H1 (cell line): ENCODE measurements at regions not wholly inside any gene's neighbourhood (a gene's known extent, or its start where the extent isn't known, plus 50 kb on each side); places are given as distances from the start of the nearest gene placed in this dataset.

Experiments
- CTCF ChIA-PET: fragments of 300-600 bp; sonication (Branson Sonifier 250); formaldehyde crosslinking; loops from one replicate; lab custom pipeline; 2021; ENCODE audit not compliant: partially characterized antibody; lab: Charles Lee
- POLR2A ChIA-PET: fragments of 300-600 bp; sonication (Branson Sonifier 250); formaldehyde crosslinking; loops from one replicate; lab custom pipeline; 2021; ENCODE audit warnings: inconsistent platforms; ENCODE audit not compliant: partially characterized antibody; lab: Charles Lee
- DNase-seq, 2 experiments: peaks; one replicate each; pipeline versions ENCODE4 v3.0.0 to v3.0.0-alpha.2; 2010 to 2022; ENCODE audit warnings: low spot score in 2 of 2, low read depth in 1 of 2, mixed read lengths in 1 of 2
- FAIRE-seq: peaks from 2 replicates; lab custom pipeline; 2011; peaks lifted over from hg19 to GRCh38; lab: Jason Lieb, UNC
- H2AFZ ChIP-seq: 2 replicates; pipeline ENCODE4 v1.8.1; 2012; ENCODE audit warnings: low read length, inconsistent platforms
- H2AK5ac ChIP-seq: 2 replicates; pipeline ENCODE4 v1.6.1; 2013; ENCODE audit warnings: low read depth, low read length
- H2BK120ac ChIP-seq: replicated peaks from 2 replicates; pipeline ENCODE3; 2013; ENCODE audit warnings: low read depth, low read length, inconsistent platforms
- H2BK12ac ChIP-seq: 2 replicates; pipeline ENCODE4 v1.6.1; 2013; ENCODE audit warnings: low read depth, low read length
- H2BK15ac ChIP-seq: 2 replicates; pipeline ENCODE4 v1.6.1; 2013; ENCODE audit warnings: low read length
- H2BK20ac ChIP-seq: 2 replicates; pipeline ENCODE4 v1.6.1; 2013; ENCODE audit warnings: low read length
- H2BK5ac ChIP-seq: 2 replicates; pipeline ENCODE4 v1.6.1; 2013; ENCODE audit warnings: low read depth, low read length
- H3K14ac ChIP-seq: 2 replicates; pipeline ENCODE4 v1.6.1; 2013; ENCODE audit warnings: inconsistent platforms; ENCODE audit not compliant: insufficient read length
- H3K18ac ChIP-seq: 2 replicates; pipeline ENCODE4 v1.6.1; 2013; ENCODE audit warnings: low read length; ENCODE audit errors: extremely low read depth
- H3K23ac ChIP-seq: 2 replicates; pipeline ENCODE4 v1.6.1; 2013; ENCODE audit warnings: inconsistent platforms; ENCODE audit not compliant: insufficient read length
- H3K23me2 ChIP-seq: 2 replicates; pipeline ENCODE4 v1.6.1; 2013; ENCODE audit warnings: low read depth, low read length
- H3K27ac ChIP-seq: 2 replicates; pipeline ENCODE4 v1.6.1; 2011; ENCODE audit warnings: low read depth, low read length, inconsistent platforms
- H3K27me3 ChIP-seq, 4 experiments: replicated peaks in 1 of 4; 1 replicate in 1 of 4; 2 replicates in 3 of 4; pipeline versions ENCODE4 v1.6.1 to v1.8.1; 2011 to 2013; ENCODE audit warnings: low read length in 3 of 4, mild to moderate bottlenecking in 3 of 4, inconsistent platforms in 2 of 4, mixed read lengths in 2 of 4, moderate library complexity in 1 of 4; ENCODE audit not compliant: control insufficient read depth in 3 of 4, insufficient read depth in 3 of 4; ENCODE audit errors: extremely low read depth in 1 of 4
- H3K36me3 ChIP-seq, 4 experiments: 2 replicates each; pipeline versions ENCODE4 v1.6.1 to v1.8.1; 2011 to 2013; ENCODE audit warnings: mild to moderate bottlenecking in 4 of 4, low read length in 3 of 4, moderate library complexity in 2 of 4, control low read depth in 1 of 4, inconsistent platforms in 1 of 4; ENCODE audit not compliant: insufficient read depth in 4 of 4, control insufficient read depth in 2 of 4
- H3K4ac ChIP-seq: replicated peaks from 2 replicates; pipeline ENCODE3; 2013; ENCODE audit warnings: low read length, low read depth, mixed read lengths, inconsistent platforms; ENCODE audit not compliant: insufficient read length
- H3K4me1 ChIP-seq, 4 experiments: replicated peaks in 1 of 4; 1 replicate in 1 of 4; 2 replicates in 3 of 4; pipeline versions ENCODE4 v1.6.1 to v1.8.1; 2011 to 2013; ENCODE audit warnings: low read length in 3 of 4, inconsistent platforms in 2 of 4, mixed read lengths in 1 of 4; ENCODE audit not compliant: insufficient read depth in 4 of 4, control insufficient read depth in 3 of 4
- H3K4me2 ChIP-seq, 2 experiments: 2 replicates each; pipeline versions ENCODE4 v1.6.1 to v1.8.1; 2011 to 2013; ENCODE audit warnings: low read depth in 2 of 2, low read length in 2 of 2, control low read depth in 1 of 2, inconsistent platforms in 1 of 2, mild to moderate bottlenecking in 1 of 2; ENCODE audit not compliant: insufficient read depth in 1 of 2
- H3K4me3 ChIP-seq, 4 experiments: fragments of 200-600, 300-600 bp in 1 of 4; sonication (generic), shearing (Covaris generic), sonication (Bioruptor Twin) in 1 of 4; 2 replicates each; pipeline versions ENCODE4 v1.5.1 to v1.8.1; 2011 to 2016; ENCODE audit warnings: low read length in 4 of 4, low read depth in 3 of 4, control low read depth in 2 of 4, inconsistent platforms in 2 of 4, mild to moderate bottlenecking in 2 of 4, mixed read lengths in 1 of 4, moderate library complexity in 1 of 4; ENCODE audit not compliant: insufficient read depth in 2 of 4; ENCODE audit errors: extremely low read depth in 1 of 4
- H3K56ac ChIP-seq: replicated peaks from 2 replicates; pipeline ENCODE3; 2013; ENCODE audit warnings: low read depth, mild to moderate bottlenecking, mixed read lengths, low read length, inconsistent platforms; ENCODE audit not compliant: insufficient read length
- H3K79me1 ChIP-seq: 2 replicates; pipeline ENCODE4 v1.6.1; 2013; ENCODE audit warnings: low read depth, low read length, control low read depth
- H3K79me2 ChIP-seq, 2 experiments: 2 replicates each; pipeline versions ENCODE4 v1.6.1 to v1.8.1; 2012 to 2013; ENCODE audit warnings: low read length in 2 of 2, mild to moderate bottlenecking in 2 of 2, inconsistent platforms in 1 of 2; ENCODE audit not compliant: insufficient read depth in 2 of 2, control insufficient read depth in 1 of 2
- H3K9ac ChIP-seq, 4 experiments: replicated peaks in 1 of 4; 1 replicate in 1 of 4; 2 replicates in 3 of 4; pipeline versions ENCODE4 v1.6.1 to v1.8.1; 2011 to 2013; ENCODE audit warnings: low read depth in 3 of 4, low read length in 3 of 4, control low read depth in 2 of 4, mild to moderate bottlenecking in 2 of 4, moderate library complexity in 2 of 4, inconsistent platforms in 1 of 4; ENCODE audit errors: extremely low read depth in 1 of 4
- H3K9me3 ChIP-seq, 2 experiments: 2 replicates each; pipeline versions ENCODE4 v1.6.1 to v1.8.1; 2012 to 2013; ENCODE audit warnings: mild to moderate bottlenecking in 2 of 2, moderate library complexity in 2 of 2, control low read depth in 1 of 2, inconsistent platforms in 1 of 2, low read depth in 1 of 2, low read length in 1 of 2, mixed read lengths in 1 of 2; ENCODE audit not compliant: insufficient read depth in 2 of 2
- H4K20me1 ChIP-seq, 2 experiments: replicated peaks in 1 of 2; 2 replicates each; pipeline versions ENCODE3 to v1.8.1; 2011 to 2013; ENCODE audit warnings: inconsistent platforms in 2 of 2, low read length in 2 of 2, mild to moderate bottlenecking in 1 of 2; ENCODE audit not compliant: insufficient read depth in 2 of 2, control insufficient read depth in 1 of 2
- H4K5ac ChIP-seq: 2 replicates; pipeline ENCODE4 v1.6.1; 2013; ENCODE audit warnings: low read length, low read depth, mixed read lengths, inconsistent platforms; ENCODE audit not compliant: insufficient read length
- H4K8ac ChIP-seq: 2 replicates; pipeline ENCODE4 v1.8.0; 2013; ENCODE audit warnings: mild to moderate bottlenecking, moderate library complexity, low read length, inconsistent platforms; ENCODE audit not compliant: insufficient read depth; ENCODE audit errors: extremely low read depth
- H4K91ac ChIP-seq: replicated peaks from 2 replicates; pipeline ENCODE3; 2013; ENCODE audit warnings: low read length, mixed read lengths, inconsistent platforms; ENCODE audit not compliant: insufficient read length
- HDAC2 ChIP-seq, 2 experiments: fragments of 300-600 bp in 1 of 2; sonication (generic) in 1 of 2; IDR thresholded peaks; 2 replicates each; pipeline ENCODE4 v1.6.1; 2011 to 2012; ENCODE audit warnings: low read depth in 2 of 2, low read length in 2 of 2, mild to moderate bottlenecking in 2 of 2, moderate library complexity in 2 of 2, borderline replicate concordance in 1 of 2, inconsistent platforms in 1 of 2
- WGBS, 2 experiments: shearing (Covaris generic) in 1 of 2; methylation state at CpG; one replicate each; pipeline versions ENCODE4 v1.1.6 to v1.1.7; 2013 to 2015; ENCODE audit warnings: low lambda C conversion rate in 2 of 2, mixed read lengths in 2 of 2, inconsistent platforms in 1 of 2, low coverage in 1 of 2, missing lambda C conversion rate in 1 of 2; ENCODE audit not compliant: insufficient replicate concordance in 2 of 2, insufficient coverage in 1 of 2, insufficient read length in 1 of 2; ENCODE audit errors: extremely low coverage in 1 of 2, missing lambda C conversion rate in 1 of 2; 5-methylcytosine and 5-hydroxymethylcytosine counted together

GRCh38 chr1:163271535-163271934 lies 50.2 kb upstream of the NUF2 start:
- H3K4me2 ChIP-seq = no peak overlapping the region
- H2BK12ac ChIP-seq = no peak overlapping the region
- peaks cover 0 to 2% (median 0%) of the 10 kb centered on the region in 4 experiments; a peak in 2 of 8 replicates for H3K36me3 ChIP-seq
- DNase-seq (no peak), FAIRE-seq (no peak)
- no peak overlapping the region for H3K14ac ChIP-seq
- ChIA-PET CTCF (no interaction called here), POLR2A (no interaction called here)
- H2BK15ac ChIP-seq = no peak overlapping the region
- no peak overlapping the region for H4K5ac ChIP-seq
- no peaks in the 10 kb centered on the region for H3K23me2 ChIP-seq
- H3K4me3 ChIP-seq = no peak overlapping the region
- H3K27ac ChIP-seq = no peak overlapping the region
- H2AFZ ChIP-seq = no peak overlapping the region
- H3K79me1 ChIP-seq = no peaks in the 10 kb centered on the region
- no peaks in the 10 kb centered on the region for H3K9me3 ChIP-seq
- H3K23ac ChIP-seq = no peak overlapping the region
- H3K4ac ChIP-seq = no peak overlapping the region
- no peaks in the 10 kb centered on the region for H3K27me3 ChIP-seq
- H2AK5ac ChIP-seq = no peak overlapping the region
- H4K20me1 ChIP-seq = no peaks in the 10 kb centered on the region
- H2BK20ac ChIP-seq = no peak overlapping the region
- H3K4me1 ChIP-seq = no peaks in the 10 kb centered on the region
- TF ChIP-seq HDAC2 (IDR thresholded peaks at IDR 0.05; ENCODE audit: borderline replicate concordance in 1 of 2, low read depth in 2 of 2, low read length in 2 of 2) = no peak
- 44% methylated on average over 1 of the region's 1 CpG; no CpG with 5 or more reads in 1 of the 2 experiments for WGBS, 2 experiments
- no peak overlapping the region for H3K56ac ChIP-seq
- no peak overlapping the region for H3K18ac ChIP-seq
- H2BK120ac ChIP-seq = no peak overlapping the region
- H4K91ac ChIP-seq = no peak overlapping the region
- H3K9ac ChIP-seq = no peak overlapping the region
- H2BK5ac ChIP-seq = no peak overlapping the region
- no peak overlapping the region for H4K8ac ChIP-seq
- no peaks in the 10 kb centered on the region for H3K79me2 ChIP-seq
